ENCODE measurements at regions not wholly inside any gene's neighbourhood (a gene's known extent, or its start where the extent isn't known, plus 50 kb on each side); places are given as distances from the start of the nearest gene placed in this dataset.

DNA sequence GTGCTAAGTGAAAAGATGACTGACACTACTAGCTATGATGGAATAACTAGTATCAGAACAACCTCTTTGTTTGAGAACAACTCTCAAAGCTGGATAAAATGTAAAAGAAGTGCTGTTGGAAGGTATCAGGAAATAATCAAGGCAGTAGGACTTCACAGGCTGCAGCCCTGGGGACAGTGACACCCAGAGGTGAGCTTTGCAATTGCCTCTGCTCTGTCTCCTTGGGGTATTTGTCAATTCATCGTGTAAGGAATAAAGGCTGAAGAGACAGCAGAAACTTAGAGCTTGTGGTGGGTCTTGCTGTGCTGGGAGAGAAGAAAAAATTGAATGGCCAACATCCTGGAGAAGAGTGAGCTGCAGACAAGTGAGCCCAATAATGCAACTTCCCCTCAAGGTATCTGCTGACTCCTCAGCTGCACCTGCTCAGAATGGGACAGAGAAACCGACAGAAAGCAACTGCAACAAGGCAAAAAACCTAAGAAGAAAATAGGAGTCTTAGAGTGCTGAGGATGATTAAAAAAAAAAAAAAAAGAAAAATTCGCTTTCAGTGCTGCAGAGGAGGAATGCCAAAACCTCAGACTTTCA is 141.1 kb downstream of the RCN1 start:
- H3K9me3 Mint-ChIP-seq = no peaks in the 10 kb centered on the region
- no peaks in the 10 kb centered on the region for H3K36me3 ChIP-seq (ENCODE audit: control insufficient read depth in 2 of 3, insufficient read depth in 3 of 3, low read length in 3 of 3)
- intact Hi-C loops (cut with micrococcal nuclease) = no loop called here
- no peak overlapping the region for H3K27ac ChIP-seq (ENCODE audit: low read depth, low read length)
- no peak overlapping the region for H3K4me3 ChIP-seq (ENCODE audit: low read length)
- ChIA-PET CTCF (no interaction called here), POLR2A (no interaction called here)
- ATAC-seq (no peak), DNase-seq (no peak)
- no peaks in the 10 kb centered on the region for H3K36me3 Mint-ChIP-seq
- no peaks in the 10 kb centered on the region for H3K27me3 ChIP-seq (ENCODE audit: control insufficient read depth in 2 of 2, insufficient read depth in 2 of 2, low read length in 2 of 2)
- peaks cover 13 to 55% (median 27%) of the 10 kb centered on the region in 5 donors for H3K27me3 Mint-ChIP-seq
- no peaks in the 10 kb centered on the region for H3K9me3 ChIP-seq (ENCODE audit: control insufficient read depth in 2 of 3, low read length in 3 of 3)
- H3K4me1 ChIP-seq (ENCODE audit: control insufficient read depth in 2 of 2, insufficient read depth in 2 of 2, low read length in 2 of 2) = no peaks in the 10 kb centered on the region
- H3K4me3 Mint-ChIP-seq = no peak overlapping the region
- H3K4me1 Mint-ChIP-seq = peaks cover 0 to 6% (median 0%) of the 10 kb centered on the region in 7 donors
- no peak overlapping the region for H3K27ac Mint-ChIP-seq

DNA sequence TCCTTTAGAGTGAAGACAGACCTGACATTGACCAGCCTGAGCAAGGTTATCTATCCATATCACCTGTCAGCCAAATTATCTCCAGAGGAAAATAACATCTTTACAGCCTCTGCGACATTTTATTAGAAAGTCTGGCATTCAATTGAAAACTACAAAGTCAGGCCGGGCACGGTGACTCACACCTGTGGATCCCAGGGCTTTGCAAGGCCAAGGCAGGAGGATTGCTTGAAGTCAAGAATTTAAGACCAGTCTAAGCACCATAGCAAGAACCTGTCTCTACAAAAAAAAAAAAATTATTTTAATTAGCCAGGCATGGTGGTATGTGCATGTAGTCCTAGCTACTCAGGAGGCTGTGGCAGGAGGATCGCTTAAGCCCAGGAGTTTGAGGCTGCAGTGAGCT is 141.6 kb downstream of the RCN1 start:
- Histone ChIP-seq H3K9me3 (ENCODE audit: control insufficient read depth in 2 of 3, low read length in 3 of 3) (no peaks in the 10 kb centered on the region), H3K27ac (ENCODE audit: low read depth, low read length) (no peak overlapping the region), H3K36me3 (ENCODE audit: control insufficient read depth in 2 of 3, insufficient read depth in 3 of 3, low read length in 3 of 3) (no peaks in the 10 kb centered on the region), H3K4me3 (ENCODE audit: low read length) (no peak overlapping the region), H3K4me1 (ENCODE audit: control insufficient read depth in 2 of 2, insufficient read depth in 2 of 2, low read length in 2 of 2) (no peaks in the 10 kb centered on the region), H3K27me3 (ENCODE audit: control insufficient read depth in 2 of 2, insufficient read depth in 2 of 2, low read length in 2 of 2) (no peaks in the 10 kb centered on the region)
- ATAC-seq (no peak), DNase-seq (no peak)
- H3K4me3 Mint-ChIP-seq = no peak overlapping the region
- intact Hi-C loops (cut with micrococcal nuclease) = no loop called here
- no peak overlapping the region for H3K27ac Mint-ChIP-seq
- CTCF ChIA-PET = no interaction called here
- H3K27me3 Mint-ChIP-seq = peaks cover 13 to 57% (median 29%) of the 10 kb centered on the region in 5 donors
- POLR2A ChIA-PET = no interaction called here
- H3K4me1 Mint-ChIP-seq = peaks cover 0 to 6% (median 0%) of the 10 kb centered on the region in 7 donors
- no peaks in the 10 kb centered on the region for H3K36me3 Mint-ChIP-seq
- H3K9me3 Mint-ChIP-seq = no peaks in the 10 kb centered on the region

DNA sequence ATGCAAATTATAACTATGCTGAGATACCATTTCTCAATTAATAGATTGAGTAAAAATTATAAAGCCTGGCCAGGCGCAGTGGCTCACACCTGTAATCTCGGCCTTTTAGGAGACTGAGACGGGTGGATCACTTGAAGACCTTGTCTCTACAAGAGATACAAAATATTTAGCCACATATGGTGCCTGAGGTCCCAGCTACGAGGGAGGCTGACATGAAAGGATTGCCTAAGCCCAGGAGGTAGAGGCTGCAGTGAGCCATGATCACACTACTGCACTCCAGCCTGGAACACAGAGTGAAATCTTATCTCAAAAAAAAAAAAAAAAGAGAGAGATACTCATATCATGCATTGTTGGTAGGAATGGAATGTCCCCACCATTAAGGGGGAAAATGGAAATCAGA is 142.4 kb downstream of the RCN1 start:
- no peaks in the 10 kb centered on the region for H3K9me3 Mint-ChIP-seq
- ChIA-PET POLR2A (no interaction called here), CTCF (no interaction called here)
- peaks cover 0 to 6% (median 0%) of the 10 kb centered on the region in 7 donors for H3K4me1 Mint-ChIP-seq
- no peaks in the 10 kb centered on the region for H3K36me3 ChIP-seq (ENCODE audit: control insufficient read depth in 2 of 3, insufficient read depth in 3 of 3, low read length in 3 of 3)
- peaks cover 19 to 63% (median 34%) of the 10 kb centered on the region in 5 donors for H3K27me3 Mint-ChIP-seq
- no peaks in the 10 kb centered on the region for H3K27me3 ChIP-seq (ENCODE audit: control insufficient read depth in 2 of 2, insufficient read depth in 2 of 2, low read length in 2 of 2)
- no peaks in the 10 kb centered on the region for H3K9me3 ChIP-seq (ENCODE audit: control insufficient read depth in 2 of 3, low read length in 3 of 3)
- intact Hi-C loops (cut with micrococcal nuclease) = no loop called here
- DNase-seq (no peak), ATAC-seq (no peak)
- no peaks in the 10 kb centered on the region for H3K36me3 Mint-ChIP-seq
- no peaks in the 10 kb centered on the region for H3K4me1 ChIP-seq (ENCODE audit: control insufficient read depth in 2 of 2, insufficient read depth in 2 of 2, low read length in 2 of 2)
- H3K4me3 ChIP-seq (ENCODE audit: low read length) = no peak overlapping the region
- no peak overlapping the region for H3K27ac Mint-ChIP-seq
- H3K27ac ChIP-seq (ENCODE audit: low read depth, low read length) = no peak overlapping the region
- no peak overlapping the region for H3K4me3 Mint-ChIP-seq

DNA sequence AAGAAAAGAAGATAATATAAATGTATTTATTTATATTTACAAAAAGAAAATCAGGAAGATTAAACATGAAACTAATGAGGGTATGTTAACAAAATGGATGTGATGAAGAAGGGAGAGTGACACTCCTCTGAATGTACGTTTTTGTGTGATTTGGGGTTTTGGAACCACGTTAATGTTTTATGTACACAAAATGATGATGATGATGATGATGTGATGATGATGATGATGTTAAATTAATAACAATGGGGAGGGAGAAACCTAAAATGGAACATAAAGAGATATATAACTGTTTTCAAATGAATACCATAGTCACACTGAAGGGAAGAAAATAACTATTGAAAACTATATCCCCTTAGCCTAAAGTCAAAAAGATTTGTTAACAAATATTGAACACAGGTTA is 143.1 kb downstream of the RCN1 start:
- ChIA-PET CTCF (no interaction called here), POLR2A (no interaction called here)
- intact Hi-C loops (cut with micrococcal nuclease) = no loop called here
- Histone ChIP-seq H3K36me3 (ENCODE audit: control insufficient read depth in 2 of 3, insufficient read depth in 3 of 3, low read length in 3 of 3) (no peaks in the 10 kb centered on the region), H3K27ac (ENCODE audit: low read depth, low read length) (no peak overlapping the region), H3K4me3 (ENCODE audit: low read length) (no peak overlapping the region), H3K27me3 (ENCODE audit: control insufficient read depth in 2 of 2, insufficient read depth in 2 of 2, low read length in 2 of 2) (no peaks in the 10 kb centered on the region), H3K9me3 (ENCODE audit: control insufficient read depth in 2 of 3, low read length in 3 of 3) (no peaks in the 10 kb centered on the region), H3K4me1 (ENCODE audit: control insufficient read depth in 2 of 2, insufficient read depth in 2 of 2, low read length in 2 of 2) (no peaks in the 10 kb centered on the region)
- H3K4me1 Mint-ChIP-seq = peaks cover 0 to 6% (median 0%) of the 10 kb centered on the region in 7 donors
- no peak for ATAC-seq
- H3K36me3 Mint-ChIP-seq = no peaks in the 10 kb centered on the region
- H3K4me3 Mint-ChIP-seq = no peak overlapping the region
- peaks cover 22 to 67% (median 39%) of the 10 kb centered on the region in 5 donors for H3K27me3 Mint-ChIP-seq
- no peak for DNase-seq
- H3K9me3 Mint-ChIP-seq = no peaks in the 10 kb centered on the region
- H3K27ac Mint-ChIP-seq = no peak overlapping the region

DNA sequence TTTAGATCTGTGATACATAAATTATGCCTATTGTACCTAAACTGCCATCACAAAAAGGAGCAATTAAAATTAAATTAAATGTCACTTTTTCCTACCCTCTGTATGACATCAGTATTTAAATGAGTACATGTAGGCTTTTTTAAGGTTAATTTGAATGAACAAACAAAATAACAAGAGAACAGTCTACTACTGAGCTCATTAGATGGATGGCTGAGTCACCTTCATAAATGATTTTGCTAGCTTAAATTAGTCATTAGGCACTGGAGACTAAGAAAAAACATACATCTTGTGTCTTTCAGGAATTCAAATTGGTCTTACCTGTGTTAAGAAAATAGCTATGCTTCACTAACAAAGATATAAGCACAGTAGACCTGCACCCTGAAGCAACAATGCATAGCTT is 153.6 kb downstream of the RCN1 start:
- H3K27me3 ChIP-seq (ENCODE audit: control insufficient read depth in 2 of 2, insufficient read depth in 2 of 2, low read length in 2 of 2) = no peaks in the 10 kb centered on the region
- H3K27ac ChIP-seq (ENCODE audit: low read depth, low read length) = no peak overlapping the region
- no peak for DNase-seq
- no peaks in the 10 kb centered on the region for H3K36me3 ChIP-seq (ENCODE audit: control insufficient read depth in 2 of 3, insufficient read depth in 3 of 3, low read length in 3 of 3)
- ChIA-PET CTCF (no interaction called here), POLR2A (no interaction called here)
- no peak overlapping the region for H3K4me3 ChIP-seq (ENCODE audit: low read length)
- no peak overlapping the region for H3K27ac Mint-ChIP-seq
- peaks cover 0 to 3% (median 0%) of the 10 kb centered on the region in 11 donors for H3K9me3 Mint-ChIP-seq
- intact Hi-C loops (cut with micrococcal nuclease) = no loop called here
- no peak for ATAC-seq
- H3K36me3 Mint-ChIP-seq = no peaks in the 10 kb centered on the region
- no peaks in the 10 kb centered on the region for H3K9me3 ChIP-seq (ENCODE audit: control insufficient read depth in 2 of 3, low read length in 3 of 3)
- no peaks in the 10 kb centered on the region for H3K4me1 ChIP-seq (ENCODE audit: control insufficient read depth in 2 of 2, insufficient read depth in 2 of 2, low read length in 2 of 2)
- H3K4me3 Mint-ChIP-seq = no peak overlapping the region
- peaks cover 0 to 6% (median 5%) of the 10 kb centered on the region in 5 donors for H3K27me3 Mint-ChIP-seq
- no peaks in the 10 kb centered on the region for H3K4me1 Mint-ChIP-seq

DNA sequence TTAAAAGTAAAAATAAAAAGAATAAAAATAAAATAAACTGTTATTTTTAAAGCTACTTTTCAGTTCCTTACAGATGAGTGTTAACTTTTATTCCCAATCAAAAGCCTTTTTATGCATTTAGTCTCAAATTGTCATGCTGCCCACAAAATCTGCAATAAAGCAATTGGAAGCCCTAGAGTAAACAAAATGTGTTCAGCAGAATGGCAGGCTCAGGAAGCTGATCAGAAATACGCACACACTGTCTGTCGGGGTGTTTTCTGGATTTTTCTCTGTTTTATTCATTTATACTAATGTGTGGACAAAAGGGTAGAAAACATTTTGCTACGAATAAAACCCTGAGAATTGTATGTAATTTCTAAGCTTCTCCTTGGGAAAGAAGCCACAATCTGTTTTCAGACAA is 162.8 kb downstream of the RCN1 start:
- H3K27me3 ChIP-seq (ENCODE audit: control insufficient read depth in 2 of 2, insufficient read depth in 2 of 2, low read length in 2 of 2) = no peaks in the 10 kb centered on the region
- no peak overlapping the region for H3K4me3 Mint-ChIP-seq
- H3K4me1 ChIP-seq (ENCODE audit: control insufficient read depth in 2 of 2, insufficient read depth in 2 of 2, low read length in 2 of 2) = no peaks in the 10 kb centered on the region
- peaks cover 0 to 2% (median 0%) of the 10 kb centered on the region in 11 donors for H3K9me3 Mint-ChIP-seq
- ATAC-seq (no peak), DNase-seq (no peak)
- no peak overlapping the region for H3K27ac ChIP-seq (ENCODE audit: low read depth, low read length)
- no peaks in the 10 kb centered on the region for H3K4me1 Mint-ChIP-seq
- no peaks in the 10 kb centered on the region for H3K36me3 Mint-ChIP-seq
- H3K27ac Mint-ChIP-seq = no peak overlapping the region
- ChIA-PET CTCF (no interaction called here), POLR2A (no interaction called here)
- no peak overlapping the region for H3K4me3 ChIP-seq (ENCODE audit: low read length)
- intact Hi-C loops (cut with micrococcal nuclease) = no loop called here
- peaks cover 0 to 21% (median 15%) of the 10 kb centered on the region in 5 donors for H3K27me3 Mint-ChIP-seq
- no peaks in the 10 kb centered on the region for H3K9me3 ChIP-seq (ENCODE audit: control insufficient read depth in 2 of 3, low read length in 3 of 3)
- no peaks in the 10 kb centered on the region for H3K36me3 ChIP-seq (ENCODE audit: control insufficient read depth in 2 of 3, insufficient read depth in 3 of 3, low read length in 3 of 3)

DNA sequence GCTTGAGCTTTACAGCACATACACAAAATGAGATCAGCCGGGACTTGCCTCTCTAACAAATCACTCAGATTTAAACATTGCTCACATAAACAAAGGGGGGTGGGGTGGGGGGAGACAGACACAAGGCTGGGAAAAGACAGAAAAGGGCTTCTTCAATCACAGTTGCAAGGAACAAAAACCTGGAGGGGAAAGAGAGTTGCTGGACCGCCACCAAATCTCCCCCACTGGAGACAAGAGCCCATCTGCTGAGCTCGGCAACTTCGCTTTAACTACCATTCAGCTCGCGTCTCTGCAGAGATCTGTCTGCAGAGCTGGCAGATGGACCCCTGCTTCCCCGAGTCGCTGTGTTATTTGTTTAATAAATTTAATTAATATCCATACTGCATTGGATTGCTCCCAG is 165.0 kb downstream of the RCN1 start:
- Mint-ChIP-seq H3K27me3 (peaks cover 0 to 18% (median 15%) of the 10 kb centered on the region in 5 donors), H3K4me3 (no peak overlapping the region), H3K9me3 (peaks cover 0 to 3% (median 0%) of the 10 kb centered on the region in 11 donors), H3K4me1 (no peaks in the 10 kb centered on the region), H3K36me3 (no peaks in the 10 kb centered on the region), H3K27ac (no peak overlapping the region)
- Histone ChIP-seq H3K9me3 (ENCODE audit: control insufficient read depth in 2 of 3, low read length in 3 of 3) (no peaks in the 10 kb centered on the region), H3K36me3 (ENCODE audit: control insufficient read depth in 2 of 3, insufficient read depth in 3 of 3, low read length in 3 of 3) (no peaks in the 10 kb centered on the region), H3K27me3 (ENCODE audit: control insufficient read depth in 2 of 2, insufficient read depth in 2 of 2, low read length in 2 of 2) (no peaks in the 10 kb centered on the region), H3K4me3 (ENCODE audit: low read length) (no peak overlapping the region), H3K4me1 (ENCODE audit: control insufficient read depth in 2 of 2, insufficient read depth in 2 of 2, low read length in 2 of 2) (no peaks in the 10 kb centered on the region), H3K27ac (ENCODE audit: low read depth, low read length) (no peak overlapping the region)
- CTCF ChIA-PET = no interaction called here
- intact Hi-C loops (cut with micrococcal nuclease) = no loop called here
- ATAC-seq (no peak), DNase-seq (no peak)
- POLR2A ChIA-PET = no interaction called here
